ENCODE measurements at regions not wholly inside any gene's neighbourhood (a gene's known extent, or its start where the extent isn't known, plus 50 kb on each side); places are given as distances from the start of the nearest gene placed in this dataset.

DNA sequence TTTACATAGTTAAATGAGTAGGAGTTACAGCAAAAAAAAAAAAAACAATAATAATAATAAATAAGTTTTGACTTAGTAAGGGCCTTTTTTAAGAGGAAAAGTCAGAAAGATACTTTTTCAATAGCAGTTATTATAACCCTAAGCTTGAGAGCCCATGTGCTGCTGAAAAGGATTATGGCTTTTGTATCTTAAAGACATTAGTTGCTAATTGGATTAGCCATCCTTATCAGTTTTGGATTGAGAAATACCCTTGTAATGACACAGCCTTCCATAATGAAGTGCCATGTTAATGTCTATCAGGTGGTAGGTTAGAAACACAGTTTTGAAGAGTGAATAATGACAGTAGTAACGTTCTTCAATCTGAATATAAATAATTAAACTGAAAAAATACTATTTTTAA lies 554.0 kb downstream of the RIT2 start:
- DNase-seq: no peak

- DNase-seq: no peak
These were observed 551.5 kb downstream of the RIT2 start for GRCh38 chr18:42563995-42564394.

DNA sequence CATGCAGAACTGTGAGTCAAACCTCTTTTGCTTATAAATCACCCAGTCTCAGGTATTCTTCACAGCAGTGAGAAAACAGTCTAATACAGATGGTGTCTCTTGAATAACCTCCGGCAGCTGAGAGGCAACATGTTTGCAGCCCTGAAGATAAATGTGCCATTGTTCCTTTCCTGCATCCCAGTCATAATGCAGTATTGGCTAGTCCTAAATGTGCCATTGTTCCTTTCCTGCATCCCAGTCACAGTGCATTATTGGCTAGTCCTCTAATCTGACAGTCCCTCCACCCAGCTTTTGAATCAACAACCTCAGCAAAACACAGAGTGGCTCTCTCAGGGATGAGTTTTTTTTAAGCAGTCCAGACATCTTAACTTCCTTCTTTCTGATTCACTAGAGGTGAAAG lies 550.7 kb downstream of the RIT2 start:
- DNase-seq: no peak

GRCh38 chr18:42568773-42569172 lies 546.7 kb downstream of the RIT2 start:
- no peak for DNase-seq

GRCh38 chr18:42574871-42575270 lies 540.6 kb downstream of the RIT2 start:
- DNase-seq: no peak

GRCh38 chr18:42576124-42576523 lies 539.4 kb downstream of the RIT2 start:
- DNase-seq: no peak

- no peak for DNase-seq
These were observed 536.7 kb downstream of the RIT2 start for GRCh38 chr18:42578792-42579191.

DNA sequence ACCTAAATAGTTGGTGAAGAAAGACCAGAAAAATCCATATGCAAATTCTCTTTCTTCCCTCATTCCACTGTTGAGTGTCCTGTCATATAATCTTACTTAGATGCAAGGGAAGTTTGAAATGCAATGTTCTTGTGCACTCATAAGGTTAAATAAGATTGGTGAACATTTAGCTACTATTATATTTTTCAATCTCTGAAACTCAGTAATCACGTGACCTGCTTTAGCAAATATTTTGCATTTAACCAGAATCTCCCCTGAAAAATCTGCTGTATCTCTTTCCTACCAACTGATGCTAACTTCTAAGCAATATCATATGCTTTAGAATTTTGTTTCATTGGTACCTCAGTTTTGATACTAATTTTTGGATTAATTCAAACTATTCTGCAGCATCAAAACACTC lies 533.2 kb downstream of the RIT2 start:
- DNase-seq: no peak

GRCh38 chr18:42583283-42583731 lies 532.2 kb downstream of the RIT2 start:
- DNase-seq: no peak

DNA sequence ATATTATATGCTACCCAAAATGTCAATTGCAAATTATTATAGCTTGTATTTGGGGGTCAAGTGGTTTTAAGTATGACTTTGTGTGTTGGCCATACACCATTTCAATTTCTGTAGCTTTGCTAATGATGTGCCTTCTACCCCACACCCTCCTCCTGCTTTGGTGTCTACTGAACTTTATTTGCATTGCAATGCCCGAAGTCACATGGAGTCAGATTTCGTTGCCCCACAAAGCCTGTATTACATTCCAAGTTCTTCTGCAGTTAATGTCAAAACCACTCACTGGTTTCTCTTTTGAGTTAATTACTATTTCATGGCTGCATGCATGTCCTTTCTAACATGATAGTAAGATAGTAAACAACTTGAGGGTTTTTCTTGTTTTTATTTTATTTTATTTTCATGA lies 528.9 kb downstream of the RIT2 start:
- DNase-seq: no peak

- no peak for DNase-seq
These were observed 526.7 kb downstream of the RIT2 start for GRCh38 chr18:42588786-42589185.

DNA sequence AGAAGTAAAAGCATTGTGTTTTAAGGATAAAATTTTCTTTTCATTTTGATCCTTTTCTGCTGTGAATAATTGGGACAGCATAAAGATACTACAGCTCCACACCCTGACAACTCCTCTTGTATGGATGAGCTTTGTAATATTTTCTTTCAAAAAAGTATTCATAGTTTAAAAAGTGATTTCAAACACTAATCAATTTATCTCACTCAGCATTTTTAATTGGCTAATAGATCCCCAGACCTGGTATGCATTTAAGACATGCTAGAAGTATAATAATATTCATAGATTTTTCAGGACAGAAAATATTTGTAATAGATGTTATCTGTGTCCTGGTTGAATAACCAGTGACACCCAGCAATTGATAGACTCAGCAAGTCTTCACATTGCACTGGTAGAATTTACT lies 510.7 kb downstream of the RIT2 start:
- DNase-seq: no peak

DNA sequence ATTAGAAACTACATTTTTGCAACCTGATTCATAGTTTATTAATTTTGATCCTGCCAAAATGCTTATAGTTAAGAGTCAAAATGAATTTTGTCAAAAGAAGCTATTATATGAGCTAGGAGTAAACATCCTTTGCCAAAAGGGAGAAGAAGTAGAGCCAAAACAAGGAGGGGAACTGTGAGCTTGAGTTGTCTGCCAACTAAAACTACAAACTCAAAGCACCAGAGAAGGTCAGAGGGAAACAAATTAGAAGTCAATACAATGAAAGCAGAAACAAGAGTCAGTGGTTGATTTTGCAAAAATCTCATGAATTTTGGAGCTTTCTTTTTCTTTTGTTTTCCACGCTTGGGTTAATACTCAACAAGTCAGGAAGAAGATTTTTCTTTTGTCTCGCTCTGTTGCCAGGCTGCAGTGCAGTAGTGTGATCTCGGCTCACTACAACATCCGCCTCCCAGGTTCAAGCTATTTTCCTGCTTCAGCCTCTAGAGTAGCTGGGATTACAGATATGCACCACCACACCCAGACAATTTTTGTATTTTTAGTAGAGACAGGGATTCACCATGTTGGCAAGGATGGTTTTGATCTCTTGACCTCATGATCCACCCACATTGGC lies 508.5 kb downstream of the RIT2 start:
- no peak for DNase-seq

- DNase-seq: peak; percentile 62
These were observed 504.4 kb downstream of the RIT2 start for GRCh38 chr18:42611134-42611533.

GRCh38 chr18:42614619-42615293 lies 500.7 kb downstream of the RIT2 start:
- DNase-seq: no peak

DNA sequence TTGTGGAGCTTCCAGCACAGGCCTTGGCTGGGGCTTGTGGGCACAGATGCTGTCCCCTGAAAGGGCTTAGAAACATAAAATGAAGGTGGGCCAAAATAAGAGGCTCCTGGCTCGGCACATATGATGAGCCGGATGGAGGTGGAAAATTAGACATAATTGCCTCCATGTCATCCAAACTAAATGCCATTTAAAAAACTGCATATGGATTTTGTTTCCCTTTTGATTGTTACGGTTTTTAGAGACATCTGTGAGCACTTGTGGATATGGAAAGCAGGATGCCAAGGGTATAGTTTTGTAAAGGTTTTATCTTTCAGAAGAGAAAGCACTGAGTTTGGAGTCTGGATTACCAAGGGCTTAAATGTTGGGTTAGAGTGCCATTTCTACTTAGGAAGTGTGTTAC lies 498.3 kb downstream of the RIT2 start:
- no peak for DNase-seq

DNA sequence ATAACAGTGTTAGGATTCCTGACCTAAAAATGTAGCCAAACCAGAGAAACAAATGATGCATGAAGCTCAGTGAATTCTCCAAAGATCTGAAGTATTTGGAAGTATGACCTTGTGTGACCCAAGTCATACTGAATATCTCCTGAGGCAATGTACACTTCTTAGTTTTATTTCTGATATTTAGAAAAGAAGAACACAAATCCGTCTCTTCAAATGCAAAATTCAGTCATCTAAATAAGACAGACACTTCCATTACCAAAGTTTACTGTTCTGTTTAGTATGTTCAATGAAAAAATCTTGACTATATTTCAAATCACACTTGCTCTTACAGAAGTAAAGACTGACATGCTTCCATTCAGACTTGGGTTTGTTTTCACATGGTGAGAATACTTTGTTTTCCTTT lies 495.7 kb downstream of the RIT2 start:
- DNase-seq: no peak

- DNase-seq: no peak
These were observed 494.8 kb downstream of the RIT2 start for GRCh38 chr18:42620657-42621056.

- DNase-seq: no peak
These were observed 491.6 kb downstream of the RIT2 start for GRCh38 chr18:42623935-42624334.

DNA sequence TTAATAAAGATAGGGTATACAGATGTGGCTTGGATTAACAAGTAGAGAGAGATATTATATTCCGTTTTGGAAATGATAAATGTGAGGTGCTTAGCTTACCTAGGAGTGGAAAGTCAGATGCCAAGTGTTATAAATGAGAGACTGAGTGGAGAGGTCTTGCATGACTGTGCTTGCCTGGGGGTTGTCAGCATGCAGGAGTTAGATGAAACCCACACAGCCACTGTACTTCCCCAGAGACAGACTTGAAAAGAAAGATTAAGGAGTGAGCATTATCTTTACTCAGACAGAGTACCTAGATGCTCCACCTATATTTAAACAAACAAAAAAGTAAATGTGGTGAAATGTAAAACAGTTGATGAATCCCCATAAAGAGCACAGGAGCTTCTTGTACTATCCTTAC lies 482.7 kb downstream of the RIT2 start:
- no peak for DNase-seq

- no peak for DNase-seq
These were observed 480.0 kb downstream of the RIT2 start for GRCh38 chr18:42635378-42636048.

DNA sequence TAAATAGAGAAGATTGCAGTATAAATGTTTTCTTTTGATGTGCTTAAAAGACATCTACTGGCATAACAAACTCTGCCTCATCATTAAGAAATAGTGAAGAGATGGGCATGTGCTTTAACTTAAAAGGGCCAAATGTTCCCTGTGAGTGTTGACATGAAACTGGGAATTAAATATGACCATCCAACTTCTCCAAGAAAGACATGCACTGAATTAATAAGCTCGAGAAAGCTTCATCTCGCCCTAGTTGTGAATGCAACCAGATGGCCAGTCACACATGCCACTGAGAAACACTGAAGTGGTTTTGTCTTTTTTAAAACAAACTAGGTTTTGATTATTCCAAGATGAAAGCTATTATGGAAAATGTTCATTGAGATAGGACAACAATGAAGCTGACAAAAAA lies 479.2 kb downstream of the RIT2 start:
- no peak for DNase-seq

- DNase-seq: no peak
These were observed 475.3 kb downstream of the RIT2 start for GRCh38 chr18:42640160-42640559.

DNA sequence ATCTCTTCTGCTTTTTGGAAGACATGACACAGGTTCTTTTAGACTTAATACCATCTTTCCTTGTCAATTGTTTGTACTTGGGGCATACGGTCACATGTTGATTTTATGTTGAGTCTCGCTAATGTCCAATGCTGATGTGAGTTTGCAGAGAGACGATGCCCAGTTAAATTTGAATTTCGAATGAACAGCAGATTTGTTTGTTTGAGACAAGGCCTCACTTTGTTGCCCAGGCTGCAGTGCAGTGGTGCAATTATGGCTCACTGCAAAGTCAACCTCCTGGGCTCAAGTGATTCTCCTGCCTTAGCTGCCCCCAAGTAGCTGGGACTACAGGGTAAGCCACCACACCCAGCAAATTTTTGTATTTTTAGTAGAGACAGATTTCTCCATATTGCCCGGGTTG lies 473.5 kb downstream of the RIT2 start:
- no peak for DNase-seq

DNA sequence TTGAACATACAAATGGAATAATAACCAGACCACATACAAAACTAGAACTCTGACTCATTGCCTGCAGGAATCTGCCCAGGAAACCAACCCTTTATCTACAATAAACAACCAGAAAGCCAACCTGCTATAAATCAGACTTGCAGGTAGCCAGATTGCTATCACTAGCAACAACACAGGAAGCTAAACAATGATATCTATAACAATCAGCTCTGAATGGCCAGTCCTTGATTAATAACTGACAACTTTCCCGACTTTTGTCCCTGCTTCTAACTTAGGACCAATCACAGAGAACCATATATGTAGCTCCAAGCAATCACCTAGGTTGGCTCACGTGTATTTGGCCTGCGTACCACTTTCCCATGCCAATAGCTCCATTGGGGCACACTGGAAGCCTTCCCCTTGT lies 470.8 kb downstream of the RIT2 start:
- no peak for DNase-seq
